ENCODE measurements at regions not wholly inside any gene's neighbourhood (a gene's known extent, or its start where the extent isn't known, plus 50 kb on each side); places are given as distances from the start of the nearest gene placed in this dataset.

DNA sequence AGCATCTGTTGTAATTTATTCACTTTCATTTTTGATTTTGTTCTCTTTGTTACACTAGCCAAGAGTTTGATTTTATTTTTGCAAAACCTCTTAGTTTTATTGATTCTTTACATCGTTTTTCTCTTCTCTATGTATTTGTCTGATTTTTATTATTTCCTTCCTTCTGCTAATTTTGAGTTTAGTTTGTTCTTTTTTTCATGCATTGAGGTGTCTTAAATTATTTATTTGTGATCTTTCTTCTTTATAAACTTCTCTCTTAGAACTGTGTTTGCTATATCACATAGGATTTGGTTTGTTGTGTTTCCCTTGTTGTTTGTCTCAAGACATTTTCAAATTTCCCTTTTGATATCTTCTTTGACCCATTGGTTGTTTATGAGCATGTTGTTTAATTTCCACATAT is 51.7 kb upstream of the NFKBIA start:
- Histone ChIP-seq H3K56ac (ENCODE audit: insufficient read length, low read depth, low read length) (no peak overlapping the region), H2BK15ac (ENCODE audit: low read depth, low read length) (no peak overlapping the region), H3K27ac (ENCODE audit: insufficient read length, low read depth, low read length) (no peak overlapping the region), H2AFZ (ENCODE audit: low read length) (no peak overlapping the region), H3T11ph (ENCODE audit: low read length) (no peak overlapping the region), H3K14ac (ENCODE audit: insufficient read depth, low read length) (no peak overlapping the region), H4K5ac (ENCODE audit: insufficient read length, low read depth, low read length) (no peak overlapping the region), H4K20me1 (ENCODE audit: control insufficient read depth, insufficient read depth, insufficient read length) (no peaks in the 10 kb centered on the region), H3K4ac (ENCODE audit: low read depth, low read length) (no peak overlapping the region), H2BK12ac (ENCODE audit: insufficient read length, low read depth, low read length) (no peak overlapping the region), H3K9ac (ENCODE audit: extremely low read depth, insufficient read length, low read length) (no peak overlapping the region), H4K91ac (ENCODE audit: insufficient read length, low read depth, low read length) (no peak overlapping the region), H3K23me2 (ENCODE audit: insufficient read length, low read depth, low read length, poor library complexity, severe bottlenecking) (no peaks in the 10 kb centered on the region), H4K8ac (replicated peaks; ENCODE audit: insufficient read length, low read depth, low read length) (no peak overlapping the region), H3K23ac (ENCODE audit: insufficient read length, low read depth, low read length) (no peak overlapping the region), H3K79me2 (ENCODE audit: insufficient read depth, low read length) (no peaks in the 10 kb centered on the region), H3K4me2 (ENCODE audit: insufficient read depth, insufficient read length, low read length) (no peak overlapping the region), H2AK5ac (ENCODE audit: insufficient read length, low read length) (no peak overlapping the region), H2BK5ac (ENCODE audit: insufficient read length, low read length) (no peak overlapping the region), H3K9me3 (ENCODE audit: control insufficient read depth, low read depth, low read length) (no peaks in the 10 kb centered on the region), H3K27me3 (ENCODE audit: insufficient read depth, low read length) (no peaks in the 10 kb centered on the region), H3K79me1 (ENCODE audit: insufficient read depth, low read depth, low read length, poor library complexity, severe bottlenecking) (no peaks in the 10 kb centered on the region), H2BK120ac (ENCODE audit: low read depth, low read length, poor library complexity, severe bottlenecking) (no peak overlapping the region), H2BK20ac (ENCODE audit: low read depth, low read length, poor library complexity, severe bottlenecking) (no peak overlapping the region), H3K18ac (ENCODE audit: insufficient read length, low read depth, low read length) (no peak overlapping the region), H3K4me1 (ENCODE audit: insufficient read depth, low read length) (no peaks in the 10 kb centered on the region)
- no peaks in the 10 kb centered on the region for H3K4me1 Mint-ChIP-seq
- no peak for DNase-seq
- TF ChIP-seq, protein P1, sequence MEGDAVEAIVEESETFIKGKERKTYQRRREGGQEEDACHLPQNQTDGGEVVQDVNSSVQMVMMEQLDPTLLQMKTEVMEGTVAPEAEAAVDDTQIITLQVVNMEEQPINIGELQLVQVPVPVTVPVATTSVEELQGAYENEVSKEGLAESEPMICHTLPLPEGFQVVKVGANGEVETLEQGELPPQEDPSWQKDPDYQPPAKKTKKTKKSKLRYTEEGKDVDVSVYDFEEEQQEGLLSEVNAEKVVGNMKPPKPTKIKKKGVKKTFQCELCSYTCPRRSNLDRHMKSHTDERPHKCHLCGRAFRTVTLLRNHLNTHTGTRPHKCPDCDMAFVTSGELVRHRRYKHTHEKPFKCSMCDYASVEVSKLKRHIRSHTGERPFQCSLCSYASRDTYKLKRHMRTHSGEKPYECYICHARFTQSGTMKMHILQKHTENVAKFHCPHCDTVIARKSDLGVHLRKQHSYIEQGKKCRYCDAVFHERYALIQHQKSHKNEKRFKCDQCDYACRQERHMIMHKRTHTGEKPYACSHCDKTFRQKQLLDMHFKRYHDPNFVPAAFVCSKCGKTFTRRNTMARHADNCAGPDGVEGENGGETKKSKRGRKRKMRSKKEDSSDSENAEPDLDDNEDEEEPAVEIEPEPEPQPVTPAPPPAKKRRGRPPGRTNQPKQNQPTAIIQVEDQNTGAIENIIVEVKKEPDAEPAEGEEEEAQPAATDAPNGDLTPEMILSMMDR (conservative IDR thresholded peaks at IDR 0.05): no peak
- H3K9me3 Mint-ChIP-seq: peaks cover 9 to 10% of the 10 kb centered on the region in 2 experiments; a peak in 4 of 5 replicates
- WGBS (ENCODE audit: extremely low coverage, insufficient read length, low lambda C conversion rate): no CpG with 5 or more reads among the region's 1 CpG
- no peak overlapping the region for H3K4me3 Mint-ChIP-seq
- H3K27ac Mint-ChIP-seq: no peak overlapping the region
- peaks cover 0 to 8% (median 5%) of the 10 kb centered on the region in 3 experiments; a peak in 4 of 7 replicates for H3K36me3 Mint-ChIP-seq (ENCODE audit: insufficient read depth in 1 of 3, low read depth in 3 of 3)
- H3K27me3 Mint-ChIP-seq (ENCODE audit: low read depth): no peaks in the 10 kb centered on the region; the same call in 1 of the 2 replicates
